NCI-H1092 (cell line): ENCODE measurements at regions not wholly inside any gene's neighbourhood (a gene's known extent, or its start where the extent isn't known, plus 50 kb on each side); places are given as distances from the start of the nearest gene placed in this dataset.
"Not testable (repeated sequence)": the region's sequence is repeated elsewhere in the genome, so short reads cannot be mapped to it uniquely, and the experiment has no call there.

ENCODE experiments used
- DNase-seq: peaks from one replicate; lab custom pipeline; 2025; lab: John Stamatoyannopoulos, UW

DNA sequence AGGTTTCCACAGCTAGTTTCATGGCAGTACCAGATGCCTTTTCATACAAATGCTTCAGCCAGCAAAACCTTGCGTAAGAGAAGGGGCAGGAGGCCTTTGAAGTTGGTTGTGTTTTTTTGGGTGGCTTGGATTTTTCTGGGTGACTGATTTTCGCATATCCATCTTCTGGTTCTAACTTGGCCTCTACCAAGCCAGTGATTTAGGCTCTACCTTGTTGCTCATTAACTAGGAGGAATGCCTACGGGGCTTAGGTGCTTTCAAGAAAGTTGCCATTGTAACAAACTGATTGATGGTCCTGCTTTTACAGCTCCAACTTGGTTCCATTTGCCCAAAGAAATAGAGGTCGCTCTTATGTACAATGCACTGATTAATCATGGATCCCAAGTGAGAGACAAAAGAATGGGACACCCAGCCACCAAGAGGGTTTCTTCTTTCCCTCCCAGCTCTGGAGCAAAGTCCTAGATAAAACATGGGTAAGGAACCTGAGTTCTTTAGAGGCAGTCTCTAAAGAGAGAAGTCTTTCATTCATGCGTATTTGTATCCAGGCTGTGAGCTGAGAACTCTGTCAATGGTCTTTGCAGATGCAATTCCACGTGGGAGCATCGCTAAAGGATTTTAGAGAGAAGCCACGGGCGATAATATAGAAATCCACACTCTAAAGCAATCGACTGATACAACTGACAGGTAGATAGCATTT lies 92.1 kb upstream of the FGFR2 start:
- DNase-seq = no peak

DNA sequence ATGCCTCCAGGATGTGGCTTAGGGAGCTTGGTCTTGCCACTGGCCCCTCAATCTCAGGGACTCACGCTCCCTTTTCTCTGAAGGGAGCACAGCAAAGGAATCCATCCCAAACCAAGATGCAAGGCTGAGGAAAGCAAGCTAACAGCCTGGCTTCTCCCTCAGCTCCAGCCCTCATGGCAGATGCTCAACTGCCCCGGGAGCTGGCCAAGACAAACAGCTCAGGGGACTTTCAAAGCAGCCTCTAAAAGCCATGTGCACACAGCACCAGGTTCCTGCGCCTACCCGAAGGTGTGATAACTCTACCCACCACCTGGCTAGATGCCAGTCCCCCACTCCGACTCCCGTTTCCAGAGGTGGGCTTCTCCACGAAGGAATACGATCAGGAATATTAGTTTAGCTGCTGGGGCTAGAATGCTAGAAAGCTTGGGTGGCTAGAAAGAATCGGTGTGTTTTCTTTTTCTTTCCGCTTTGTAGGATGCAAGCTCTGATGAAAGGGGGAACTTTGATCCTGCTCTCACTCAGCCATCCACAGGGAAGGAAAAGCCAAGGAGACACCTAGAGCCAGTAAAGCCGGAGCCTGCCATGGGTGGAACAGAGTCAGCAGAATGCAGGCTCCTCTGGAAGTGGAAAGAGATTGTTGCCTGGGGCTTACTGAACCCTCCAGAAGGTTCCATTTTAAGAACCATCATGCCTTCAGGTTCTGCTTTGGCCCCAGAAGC lies 89.0 kb upstream of the FGFR2 start:
- peak; percentile 19 for DNase-seq

DNA sequence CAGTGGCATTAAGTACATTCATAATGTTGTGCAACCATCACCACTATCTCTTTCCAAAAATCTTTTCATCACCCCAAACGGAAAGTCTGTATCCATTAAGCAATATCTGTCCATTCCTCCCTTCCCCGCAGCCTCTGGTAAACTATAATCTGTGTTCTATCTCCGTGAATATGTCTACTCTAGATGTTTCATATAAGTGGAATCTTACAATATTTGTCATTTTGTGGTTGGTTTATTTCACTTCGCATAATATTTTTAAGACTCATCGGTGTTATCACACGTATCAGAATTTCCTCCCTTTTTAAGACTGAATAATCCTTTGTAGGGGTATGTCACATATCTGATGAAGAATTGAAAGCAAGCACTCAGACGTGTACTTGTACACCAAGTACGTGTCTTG lies 86.0 kb upstream of the FGFR2 start:
- DNase-seq = no peak

DNA sequence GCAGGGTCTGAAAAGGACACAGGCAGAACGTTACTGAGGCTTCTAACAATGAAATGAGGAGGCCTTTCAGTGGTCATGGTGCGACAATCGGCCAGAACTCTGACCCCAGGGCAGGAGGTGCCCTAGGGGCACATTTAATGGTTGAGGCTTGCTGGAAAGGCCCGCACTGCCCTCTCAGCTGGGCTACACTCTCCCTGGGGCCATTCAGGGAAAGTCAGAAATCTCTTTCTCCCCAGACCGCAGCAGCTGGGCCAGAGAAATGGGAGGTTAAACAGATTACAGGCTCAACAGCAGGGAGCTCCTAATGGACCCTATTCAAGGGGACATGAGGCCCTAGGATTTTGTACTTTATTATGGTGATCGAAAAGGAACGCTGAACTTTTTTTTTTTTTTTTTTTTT lies 85.6 kb upstream of the FGFR2 start:
- DNase-seq = no peak

DNA sequence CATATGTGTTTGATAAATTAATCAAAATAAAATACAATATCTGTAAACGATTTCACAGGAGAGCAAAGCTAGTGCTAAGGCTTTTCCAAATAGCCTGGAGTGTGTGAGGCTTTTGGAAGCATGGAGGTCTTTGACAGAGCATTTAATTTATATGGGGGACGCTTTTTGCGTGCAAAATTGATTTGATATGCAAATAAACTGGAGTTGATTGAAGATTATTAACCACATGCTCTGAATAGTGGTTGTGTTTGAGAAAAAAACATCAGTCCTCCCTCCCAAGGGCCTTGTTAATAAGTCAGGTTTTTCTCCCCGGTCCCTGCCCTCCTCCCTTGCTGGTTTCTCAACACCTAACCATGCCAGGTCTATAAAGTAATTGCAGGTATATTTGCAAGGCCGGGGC lies 85.1 kb upstream of the FGFR2 start:
- DNase-seq = no peak

DNA sequence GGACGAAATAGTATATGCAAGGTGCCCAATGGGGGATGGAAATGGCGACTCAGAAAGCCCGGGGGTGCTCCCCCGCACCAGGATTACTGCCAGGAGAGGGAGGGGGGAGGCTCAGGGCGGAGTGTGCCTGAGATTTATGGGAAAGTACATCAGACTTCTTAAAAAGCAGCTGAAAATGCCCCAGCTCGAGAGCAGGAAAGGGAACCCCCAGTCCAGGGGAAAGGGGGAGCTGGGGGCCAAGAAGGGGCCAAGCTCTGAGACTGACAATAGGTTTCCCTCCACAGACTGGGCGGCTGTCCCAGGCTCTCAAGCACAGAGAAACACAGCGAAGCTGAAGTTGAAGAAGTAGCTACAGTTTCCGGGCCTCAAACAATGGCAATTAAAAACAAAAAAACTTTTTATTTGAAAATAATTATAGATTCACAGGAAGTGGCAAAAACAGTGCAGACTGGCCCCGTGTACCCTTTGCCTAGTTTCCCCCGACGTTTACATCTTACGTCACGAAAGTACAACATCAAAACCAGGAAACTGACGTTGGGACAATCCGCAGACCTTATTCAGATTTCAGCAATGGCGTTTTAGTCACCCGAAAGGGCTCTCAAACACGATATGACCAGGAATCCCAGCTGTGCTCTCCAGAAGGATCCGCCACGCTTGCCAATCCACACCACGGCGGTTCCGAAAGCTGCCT lies 83.9 kb upstream of the FGFR2 start:
- DNase-seq = no peak

DNA sequence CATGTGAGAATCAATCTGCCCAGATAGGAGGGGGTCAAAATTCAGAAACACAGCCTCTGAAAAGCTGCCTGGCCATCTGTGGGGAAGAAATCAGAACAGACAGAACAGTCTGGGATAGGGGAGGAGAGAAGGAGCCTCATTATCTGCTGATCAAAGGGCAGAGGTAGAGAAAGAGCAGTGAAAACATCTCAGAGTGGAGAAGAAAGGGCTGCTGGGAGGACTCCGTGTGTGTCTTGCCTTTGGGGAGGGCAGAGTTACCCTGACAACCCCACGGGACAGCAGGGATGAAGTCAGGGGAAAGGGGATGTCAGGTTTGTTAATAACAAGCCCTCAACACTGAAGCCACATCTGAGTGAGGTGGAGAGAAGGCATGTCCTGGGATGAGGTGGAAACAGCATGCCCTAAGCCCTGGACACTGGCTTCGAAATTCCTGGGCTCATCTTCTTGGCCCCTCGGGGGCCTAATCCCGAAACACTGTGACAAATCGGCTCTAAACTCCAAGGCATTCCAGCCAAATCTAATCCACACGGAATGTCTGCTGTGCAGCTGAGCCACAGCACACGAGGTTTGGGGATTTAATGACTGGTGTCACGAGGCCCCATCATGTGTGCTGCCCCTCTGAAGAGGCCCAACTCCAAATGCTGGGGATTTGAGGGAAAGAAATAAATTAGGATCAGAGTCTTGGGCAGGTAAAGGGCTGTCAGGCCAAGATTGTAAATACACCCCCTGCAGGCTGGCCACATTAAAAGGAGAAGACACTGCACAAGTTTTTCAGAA lies 82.8 kb upstream of the FGFR2 start:
- no peak for DNase-seq

DNA sequence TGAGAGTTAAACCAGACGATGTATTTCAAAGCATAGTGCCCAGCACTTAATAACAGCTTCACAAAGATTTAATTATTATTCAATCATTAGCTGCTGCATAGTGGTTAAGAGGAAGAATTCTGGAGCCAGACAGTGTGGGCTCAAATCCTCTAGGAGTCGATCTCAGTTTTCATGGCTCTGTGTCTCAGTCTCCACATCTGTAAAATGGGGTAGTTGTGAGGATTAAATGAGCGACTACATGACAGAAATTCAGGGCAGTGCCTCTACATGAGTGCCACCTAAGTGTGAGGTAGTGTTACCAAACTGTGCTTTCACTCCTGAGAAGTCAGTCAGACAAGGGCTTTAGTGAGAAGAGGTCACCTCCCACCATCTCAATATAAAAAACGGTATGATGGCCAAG lies 81.7 kb upstream of the FGFR2 start:
- DNase-seq = no peak

DNA sequence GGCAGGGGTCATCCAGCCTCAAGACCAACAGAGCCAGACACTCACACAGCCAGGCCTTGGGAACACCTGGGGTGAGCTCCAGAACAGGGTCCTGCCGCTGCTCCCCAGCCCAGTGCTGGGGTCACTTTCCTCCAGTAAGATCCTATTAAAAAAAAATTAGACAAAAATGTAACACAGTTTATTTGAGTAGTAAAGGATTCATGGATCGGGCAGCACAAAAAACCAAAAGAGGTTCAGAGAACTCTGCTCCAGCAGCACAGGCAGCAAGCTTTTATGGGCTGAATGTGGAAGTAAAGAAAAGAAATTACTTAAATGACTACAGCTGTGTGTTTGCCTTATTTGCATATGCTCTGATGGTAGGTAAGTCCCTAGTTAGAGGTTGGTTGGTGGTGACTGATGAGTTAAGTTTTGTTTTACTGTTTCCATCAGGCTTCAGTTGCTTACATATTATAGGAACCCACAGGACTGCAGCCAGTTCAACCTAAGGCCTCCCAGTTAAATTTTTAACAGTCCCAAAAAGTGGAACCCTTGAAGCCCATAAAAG lies 80.5 kb upstream of the FGFR2 start:
- DNase-seq = no peak

DNA sequence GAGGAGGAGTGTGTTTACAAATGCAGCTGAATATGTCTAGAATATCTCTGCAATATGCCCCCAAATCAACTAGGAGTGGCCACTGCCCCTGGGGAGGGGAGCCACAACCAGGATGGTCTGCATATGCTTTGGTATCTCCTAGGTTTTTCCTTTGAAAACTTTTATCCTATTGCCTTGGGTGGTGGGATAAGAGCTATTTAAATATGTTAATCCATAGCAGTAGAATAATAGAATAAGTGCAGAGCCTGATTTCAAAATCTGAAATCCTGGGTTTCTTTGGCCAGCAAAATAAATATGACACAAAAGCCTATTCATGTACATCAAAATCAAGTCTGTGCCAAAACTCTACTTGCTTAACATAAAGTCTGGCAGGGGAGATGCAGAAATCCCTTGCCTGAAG lies 79.6 kb upstream of the FGFR2 start:
- no peak for DNase-seq

DNA sequence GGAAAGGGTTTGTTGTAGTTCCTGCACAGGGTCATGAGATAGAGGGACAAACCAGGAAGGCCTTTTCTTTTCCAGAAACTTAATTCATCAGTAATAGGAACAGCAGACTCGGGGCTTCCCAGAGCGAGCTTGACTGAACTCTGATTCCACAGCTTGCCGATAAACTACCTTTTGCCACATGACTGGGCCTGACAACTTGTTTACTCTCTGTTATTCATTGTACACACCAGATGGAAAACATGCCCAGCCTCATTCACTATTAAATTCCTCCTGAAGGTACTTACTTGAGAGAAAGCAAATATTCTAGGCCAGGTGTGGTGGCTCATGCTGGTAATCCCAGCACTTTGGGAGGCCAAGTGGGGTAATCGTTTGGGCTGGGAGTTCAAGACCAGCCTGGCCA lies 77.1 kb upstream of the FGFR2 start:
- DNase-seq = no peak

DNA sequence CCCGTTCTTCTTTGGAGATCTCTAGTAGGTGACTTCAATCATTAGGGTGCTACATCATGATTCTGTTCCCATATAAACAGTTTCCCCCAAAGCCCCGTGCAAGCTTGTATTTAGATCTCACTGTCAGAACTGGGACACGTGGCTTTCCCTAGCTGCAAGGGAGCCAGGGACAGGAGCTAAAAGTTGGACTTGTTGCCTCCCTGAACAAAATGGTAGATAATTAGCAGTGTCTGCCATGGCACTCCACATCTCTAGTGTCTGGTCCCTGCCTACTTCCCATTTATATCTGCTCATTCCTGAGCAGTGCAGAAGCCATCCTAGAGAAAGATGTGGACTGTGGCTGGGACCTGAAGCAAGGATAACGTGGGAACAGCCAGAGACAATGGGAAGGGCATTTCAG lies 76.6 kb upstream of the FGFR2 start:
- no peak for DNase-seq

DNA sequence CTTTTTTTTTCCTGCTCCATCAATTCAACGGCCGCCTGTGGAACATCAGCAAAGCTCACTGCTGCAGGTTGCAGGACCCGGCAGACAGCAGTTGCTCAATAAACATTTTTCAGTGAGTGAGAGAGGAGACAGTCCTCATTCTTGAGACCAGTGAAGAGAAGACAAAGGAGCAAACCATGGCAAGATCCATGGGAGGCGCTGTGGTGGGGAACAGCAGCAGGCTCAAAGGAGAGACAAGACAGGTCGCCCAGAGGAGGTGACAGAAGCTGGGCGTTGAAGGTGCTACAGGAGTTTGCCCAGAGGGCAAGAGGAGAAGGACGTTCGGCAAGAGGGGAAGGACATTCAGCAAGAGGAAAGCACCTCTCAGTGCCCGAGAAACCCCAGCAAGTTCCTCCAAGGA lies 74.5 kb upstream of the FGFR2 start:
- DNase-seq = no peak

DNA sequence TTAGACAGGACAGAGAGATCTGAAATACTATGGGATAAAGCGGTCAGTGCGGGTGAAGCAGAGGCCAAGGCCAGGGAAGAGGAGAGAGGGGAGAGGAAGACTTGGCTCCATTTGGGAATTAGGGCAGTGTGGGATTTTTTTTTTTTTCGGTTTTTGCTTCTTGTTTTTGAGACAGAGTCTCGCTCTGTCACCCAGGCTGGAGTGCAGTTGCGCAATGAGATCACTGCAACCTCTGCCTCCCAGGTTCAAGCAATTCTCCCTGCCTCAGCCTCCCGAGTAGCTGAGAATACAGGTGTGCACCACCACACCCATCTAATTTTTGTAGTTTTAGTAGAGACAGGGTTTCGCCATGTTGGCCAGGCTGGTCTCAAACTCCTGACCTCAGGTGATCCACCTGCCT lies 71.6 kb upstream of the FGFR2 start:
- not testable (repeated sequence) for DNase-seq

DNA sequence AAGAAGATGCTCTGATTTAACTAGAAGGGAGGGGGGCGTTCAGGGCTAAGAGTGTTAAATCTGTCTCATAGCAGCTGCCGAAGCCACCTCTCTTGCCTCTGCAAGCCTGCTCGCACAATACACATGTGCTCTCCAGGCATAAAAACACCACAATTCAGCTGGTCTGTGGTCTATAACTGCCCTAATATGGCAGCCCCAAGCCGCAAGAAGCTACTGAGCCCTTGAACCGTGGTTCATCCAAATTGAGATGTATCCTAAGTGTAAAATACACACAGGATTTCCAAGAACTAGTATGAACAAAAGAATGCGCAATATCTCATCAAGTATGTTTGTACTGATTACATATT lies 70.8 kb upstream of the FGFR2 start:
- no peak for DNase-seq

DNA sequence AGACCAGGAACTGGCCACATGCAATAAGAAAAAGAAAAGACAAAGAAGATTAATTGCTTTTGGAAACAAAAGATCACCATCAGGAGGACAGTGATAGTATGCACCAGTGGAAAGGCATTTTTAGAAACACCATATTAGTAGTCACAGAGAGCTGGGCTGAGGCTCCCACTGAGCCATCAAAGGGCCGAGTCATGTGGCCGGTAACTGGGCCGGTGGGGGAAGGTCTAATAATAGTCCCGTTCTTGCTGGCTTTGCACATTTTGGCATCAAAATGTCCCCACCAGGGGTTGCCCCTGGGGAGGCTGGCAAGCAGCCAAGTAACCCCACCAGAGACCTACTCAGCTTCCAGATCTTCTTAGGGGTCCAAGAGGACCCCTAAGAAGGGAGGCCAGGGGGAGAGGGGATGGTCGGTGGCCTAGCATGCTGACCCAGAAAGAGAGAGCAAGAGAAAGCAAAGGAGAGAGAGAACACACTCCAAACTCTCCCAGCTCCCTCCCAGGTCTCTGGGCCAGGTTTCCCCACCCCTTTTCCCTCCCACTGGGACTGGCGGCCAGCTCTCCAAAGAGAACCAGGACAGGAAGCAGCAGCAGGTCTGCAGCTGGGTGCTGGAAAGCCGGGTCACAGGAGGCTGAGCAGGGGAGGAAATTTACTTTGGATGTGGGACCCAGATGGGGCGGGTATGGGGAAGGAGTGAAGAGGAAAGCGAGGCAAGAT lies 70.2 kb upstream of the FGFR2 start:
- DNase-seq = peak; percentile 51

DNA sequence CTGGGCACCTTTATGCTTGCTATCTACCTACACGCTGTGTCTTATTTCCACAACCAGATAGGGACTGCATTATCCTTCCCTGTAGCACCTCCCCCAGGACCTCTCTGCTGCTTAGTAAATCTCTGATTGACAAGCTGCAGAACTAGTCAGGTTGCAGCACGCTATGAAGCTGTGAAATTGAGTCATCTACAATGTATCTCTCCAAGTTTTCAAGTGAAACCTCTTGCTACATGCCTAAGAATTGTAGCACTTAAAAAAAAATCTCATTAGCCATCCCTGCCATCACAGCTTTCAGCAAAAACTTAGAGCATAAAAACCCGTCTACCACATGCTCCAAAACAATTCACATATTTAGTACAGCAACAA lies 69.7 kb upstream of the FGFR2 start:
- DNase-seq = no peak

DNA sequence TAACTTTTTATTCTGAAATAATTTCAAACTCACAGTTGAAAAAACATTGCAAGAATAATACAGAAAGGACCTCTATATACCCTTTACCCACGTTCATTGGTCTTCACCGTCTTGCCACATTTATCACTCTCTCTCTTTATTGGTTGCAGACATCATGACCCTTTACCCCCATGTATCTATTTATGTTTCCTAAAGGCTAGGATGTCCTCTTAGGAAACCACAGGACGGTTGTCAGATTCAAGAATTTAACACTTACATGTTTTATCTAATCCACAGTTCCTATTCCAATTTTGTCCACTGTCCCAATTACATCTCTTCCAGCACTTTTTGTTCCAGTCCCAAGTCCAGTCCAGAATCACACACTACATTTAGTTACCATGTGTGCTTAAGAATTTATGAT lies 67.6 kb upstream of the FGFR2 start:
- DNase-seq = no peak

DNA sequence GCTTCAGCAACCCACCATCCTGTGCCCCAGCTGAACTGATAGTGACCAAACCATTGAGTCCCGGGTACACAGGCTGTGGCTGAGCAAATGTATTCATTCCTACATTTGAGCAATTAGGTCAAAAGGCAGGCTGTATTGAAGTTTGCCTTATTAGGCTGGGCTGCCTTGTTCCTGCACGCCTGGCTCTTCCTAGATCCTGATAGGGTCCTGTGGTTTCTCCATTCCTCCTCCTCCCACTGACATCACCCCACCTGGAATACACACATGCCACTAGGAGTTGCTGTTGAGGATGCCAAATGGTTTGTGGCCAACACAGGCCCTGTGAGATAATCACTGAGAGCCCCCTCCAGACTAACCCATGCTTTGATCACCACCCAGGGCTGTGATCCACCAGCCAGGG lies 66.4 kb upstream of the FGFR2 start:
- no peak for DNase-seq

DNA sequence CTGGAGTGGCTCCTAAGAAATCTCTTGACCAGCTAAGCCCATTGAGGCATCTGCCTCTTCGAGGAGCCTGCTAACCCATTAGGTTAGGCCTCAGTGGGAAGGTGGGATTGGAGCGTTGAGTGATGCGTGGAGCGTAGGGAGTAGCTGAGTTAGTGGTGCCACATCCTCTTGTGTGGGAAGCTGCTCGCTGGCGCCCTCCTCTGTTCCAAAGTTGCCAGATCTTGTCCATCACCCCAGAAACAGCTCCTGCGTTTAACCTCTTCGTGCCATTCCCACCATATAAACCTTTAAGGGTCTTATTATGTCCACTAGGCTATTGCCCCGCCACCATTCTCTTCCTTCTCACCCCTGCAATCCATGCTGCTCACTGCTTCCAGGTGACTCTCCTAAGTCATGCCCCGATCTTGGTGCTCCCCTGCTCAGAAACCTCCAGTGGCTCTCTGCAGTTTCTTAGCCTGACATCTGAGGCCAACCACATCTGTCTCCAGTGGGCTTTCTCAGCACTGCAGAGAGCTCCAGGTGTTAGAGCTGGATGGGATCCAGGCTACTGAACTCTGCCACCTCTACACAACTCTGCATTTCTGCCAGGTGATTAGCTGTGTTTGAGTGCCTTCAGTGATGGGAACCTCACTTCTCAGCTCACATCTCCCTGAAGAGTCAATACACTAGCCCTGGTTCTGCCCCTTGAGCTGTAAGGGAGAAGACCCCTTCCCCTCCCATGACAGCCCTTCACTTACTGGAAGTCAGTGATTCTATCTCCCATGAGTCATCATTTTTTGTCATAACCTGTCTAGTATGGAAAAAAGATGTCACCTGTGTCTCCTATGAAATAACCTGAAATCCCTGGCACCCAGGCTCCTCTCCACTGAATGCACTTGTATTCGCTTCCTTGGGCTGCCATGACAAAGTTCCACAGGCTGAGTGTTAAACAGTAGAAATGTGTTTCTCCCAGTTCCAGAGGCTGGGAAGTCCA lies 65.0 kb upstream of the FGFR2 start:
- no peak for DNase-seq

DNA sequence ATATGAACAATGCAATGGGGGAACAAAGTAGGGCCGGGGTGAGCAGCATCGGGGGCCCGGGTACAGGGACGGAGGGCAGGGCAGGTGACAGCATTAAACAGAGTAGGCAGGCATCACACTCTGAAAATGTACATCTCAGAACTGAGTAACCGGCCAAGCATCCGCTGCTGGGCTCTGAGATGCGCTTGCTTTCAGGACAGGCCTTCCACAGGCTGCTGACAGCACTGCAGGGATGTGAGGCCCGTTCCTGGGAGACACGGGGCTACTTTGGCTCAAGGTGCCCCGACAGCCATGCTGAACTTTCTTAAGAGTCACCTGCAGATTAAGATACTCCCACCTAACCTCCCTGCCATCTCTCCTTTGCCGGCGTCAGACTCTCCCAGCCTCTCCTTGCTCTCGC lies 64.3 kb upstream of the FGFR2 start:
- no peak for DNase-seq
